Sigmoid colon (tissue), 3 donors: ENCODE measurements at regions not wholly inside any gene's neighbourhood (a gene's known extent, or its start where the extent isn't known, plus 50 kb on each side); places are given as distances from the start of the nearest gene placed in this dataset.

Source experiments
- POLR2A ChIP-seq, 2 donors: fragments of 450-650 bp; IDR thresholded peaks; one replicate each; pipeline ENCODE4 v1.6.1; 2016; ENCODE audit warnings: antibody characterized with exemption in 2 of 2, mild to moderate bottlenecking in 2 of 2, moderate library complexity in 2 of 2
- TF ChIP-seq, protein P1 (sequence below), 4 experiments: fragments of 450-650 bp in 3 of 4; fragments of 200-600 bp in 1 of 4; IDR thresholded peaks; one replicate each; pipeline ENCODE4 v1.5.1; 2016 to 2019; ENCODE audit warnings: antibody characterized with exemption in 4 of 4, mild to moderate bottlenecking in 3 of 4, moderate library complexity in 2 of 4

GRCh38 chr1:62997884-62998283, 214.0 kb downstream of the ATG4C start:
- TF ChIP-seq, protein P1, sequence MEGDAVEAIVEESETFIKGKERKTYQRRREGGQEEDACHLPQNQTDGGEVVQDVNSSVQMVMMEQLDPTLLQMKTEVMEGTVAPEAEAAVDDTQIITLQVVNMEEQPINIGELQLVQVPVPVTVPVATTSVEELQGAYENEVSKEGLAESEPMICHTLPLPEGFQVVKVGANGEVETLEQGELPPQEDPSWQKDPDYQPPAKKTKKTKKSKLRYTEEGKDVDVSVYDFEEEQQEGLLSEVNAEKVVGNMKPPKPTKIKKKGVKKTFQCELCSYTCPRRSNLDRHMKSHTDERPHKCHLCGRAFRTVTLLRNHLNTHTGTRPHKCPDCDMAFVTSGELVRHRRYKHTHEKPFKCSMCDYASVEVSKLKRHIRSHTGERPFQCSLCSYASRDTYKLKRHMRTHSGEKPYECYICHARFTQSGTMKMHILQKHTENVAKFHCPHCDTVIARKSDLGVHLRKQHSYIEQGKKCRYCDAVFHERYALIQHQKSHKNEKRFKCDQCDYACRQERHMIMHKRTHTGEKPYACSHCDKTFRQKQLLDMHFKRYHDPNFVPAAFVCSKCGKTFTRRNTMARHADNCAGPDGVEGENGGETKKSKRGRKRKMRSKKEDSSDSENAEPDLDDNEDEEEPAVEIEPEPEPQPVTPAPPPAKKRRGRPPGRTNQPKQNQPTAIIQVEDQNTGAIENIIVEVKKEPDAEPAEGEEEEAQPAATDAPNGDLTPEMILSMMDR (IDR thresholded peaks at IDR 0.05) = no peak
- TF ChIP-seq POLR2A (IDR thresholded peaks at IDR 0.05) = no peak
